Neural cell (in vitro differentiated cells): ENCODE measurements at regions not wholly inside any gene's neighbourhood (a gene's known extent, or its start where the extent isn't known, plus 50 kb on each side); places are given as distances from the start of the nearest gene placed in this dataset.

Experiments used
- H2AFZ ChIP-seq: fragments of 200-600, 300-800 bp; sonication (generic), shearing (Covaris generic); 2 replicates; pipeline ENCODE4 v1.6.0; 2014; ENCODE audit warnings: low read depth, mild to moderate bottlenecking, antibody characterized with exemption, low read length, moderate library complexity
- H3F3A ChIP-seq: fragments of 200-600 bp; shearing (Covaris generic); 2 replicates; pipeline ENCODE4 v1.6.1; 2016; ENCODE audit warnings: mild to moderate bottlenecking, moderate library complexity, mixed read lengths, antibody characterized with exemption, low read length; ENCODE audit not compliant: insufficient read depth, poor library complexity, severe bottlenecking
- H3K27ac ChIP-seq: fragments of 200-600, 300-800 bp; sonication (generic), shearing (Covaris generic); 2 replicates; pipeline ENCODE4 v1.5.1; 2014; ENCODE audit warnings: mild to moderate bottlenecking, low read length, moderate library complexity
- H3K27me3 ChIP-seq: fragments of 300-800, 200-600 bp; sonication (generic), shearing (Covaris generic); 2 replicates; pipeline ENCODE4 v1.6.0; 2014; ENCODE audit warnings: mild to moderate bottlenecking, low read depth, low read length, moderate library complexity; ENCODE audit not compliant: insufficient read depth
- H3K36me3 ChIP-seq: fragments of 300-800, 200-600 bp; sonication (generic), shearing (Covaris generic); 2 replicates; pipeline ENCODE4 v1.5.1; 2014; ENCODE audit warnings: mild to moderate bottlenecking, antibody characterized with exemption, low read length, moderate library complexity; ENCODE audit not compliant: insufficient read depth
- H3K4me2 ChIP-seq: fragments of 300-800, 200-600 bp; sonication (generic), shearing (Covaris generic); 2 replicates; pipeline ENCODE4 v1.6.0; 2014; ENCODE audit warnings: mild to moderate bottlenecking, low read length
- H3K4me3 ChIP-seq: fragments of 300-800, 200-600 bp; sonication (generic), shearing (Covaris generic); 2 replicates; pipeline ENCODE4 v1.5.1; 2014; ENCODE audit warnings: mild to moderate bottlenecking, low read length, moderate library complexity
- H3K79me2 ChIP-seq: fragments of 200-600 bp; shearing (Covaris generic); replicated peaks from 2 replicates; pipeline ENCODE4 v1.6.0; 2014; ENCODE audit warnings: mild to moderate bottlenecking, low read length, moderate library complexity; ENCODE audit not compliant: insufficient read depth
- H3K9ac ChIP-seq: fragments of 300-800, 200-600 bp; sonication (generic), shearing (Covaris generic); 2 replicates; pipeline ENCODE4 v1.6.1; 2016; ENCODE audit warnings: mild to moderate bottlenecking, low read length, mixed read lengths
- H3K9me2 ChIP-seq: fragments of 200-600 bp; shearing (Covaris generic); 2 replicates; pipeline ENCODE4 v1.6.1; 2016; ENCODE audit warnings: mild to moderate bottlenecking, low read length, mixed read lengths; ENCODE audit not compliant: insufficient read depth
- H3K9me3 ChIP-seq: fragments of 200-600, 300-800 bp; sonication (generic), shearing (Covaris generic); 2 replicates; pipeline ENCODE4 v1.6.1; 2016; ENCODE audit warnings: mild to moderate bottlenecking, mixed run types, low read length, moderate library complexity, mixed read lengths
- H4K20me1 ChIP-seq: fragments of 200-600 bp; shearing (Covaris generic); 2 replicates; pipeline ENCODE4 v1.6.1; 2016; ENCODE audit warnings: mild to moderate bottlenecking, mixed run types; ENCODE audit not compliant: insufficient read depth
- CTCF ChIP-seq: fragments of 450-650 bp; IDR thresholded peaks from 2 replicates; pipeline ENCODE4 v1.5.1; 2014; ENCODE audit warnings: antibody characterized with exemption, mild to moderate bottlenecking, moderate library complexity; ENCODE audit not compliant: poor library complexity, severe bottlenecking
- EP300 ChIP-seq: fragments of 450-650 bp; conservative IDR thresholded peaks from 2 replicates; pipeline ENCODE4 v1.6.1; 2014; ENCODE audit warnings: antibody characterized with exemption, mild to moderate bottlenecking, moderate library complexity; ENCODE audit not compliant: poor library complexity, severe bottlenecking
- EZH2 ChIP-seq: fragments of 200-600, 300-800 bp; shearing (Covaris generic), sonication (generic); IDR thresholded peaks from 2 replicates; pipeline ENCODE4 v1.6.1; 2014; ENCODE audit warnings: antibody characterized with exemption, low read length, borderline replicate concordance, mild to moderate bottlenecking; ENCODE audit not compliant: insufficient read depth, poor library complexity, severe bottlenecking
- MXI1 ChIP-seq: fragments of 450-650 bp; conservative IDR thresholded peaks from 2 replicates; pipeline ENCODE4 v1.6.1; 2014; ENCODE audit warnings: antibody characterized with exemption, mild to moderate bottlenecking; ENCODE audit not compliant: poor library complexity, severe bottlenecking
- POLR2AphosphoS5 ChIP-seq: IDR thresholded peaks from 2 replicates; pipeline ENCODE4 v1.6.1; 2012
- RAD21 ChIP-seq: fragments of 450-650 bp; conservative IDR thresholded peaks from 2 replicates; pipeline ENCODE4 v1.6.1; 2014; ENCODE audit warnings: antibody characterized with exemption, mild to moderate bottlenecking, moderate library complexity
- REST ChIP-seq: IDR thresholded peaks from 2 replicates; pipeline ENCODE4 v1.6.1; 2012; ENCODE audit warnings: borderline replicate concordance
- SMC3 ChIP-seq: fragments of 450-650 bp; conservative IDR thresholded peaks from 2 replicates; pipeline ENCODE4 v1.6.1; 2014; ENCODE audit warnings: antibody characterized with exemption, mild to moderate bottlenecking, moderate library complexity; ENCODE audit not compliant: poor library complexity

GRCh38 chr18:44079606-44080005 is 601.1 kb upstream of the SETBP1 start:
- TF ChIP-seq CTCF (no peak), POLR2AphosphoS5 (no peak), SMC3 (no peak), MXI1 (no peak)
- Histone ChIP-seq H3F3A (no peaks in the 10 kb centered on the region), H3K4me2 (no peak overlapping the region)

GRCh38 chr18:44080054-44080453 is 600.6 kb upstream of the SETBP1 start:
- no peak overlapping the region for H3K4me3 ChIP-seq
- H3K36me3 ChIP-seq = no peaks in the 10 kb centered on the region
- TF ChIP-seq CTCF (no peak), MXI1 (no peak), POLR2AphosphoS5 (no peak), RAD21 (no peak), EP300 (no peak), EZH2 (no peak), SMC3 (no peak), REST (no peak)

More at GRCh38 chr18:44079606-44080005, 601.1 kb upstream of the SETBP1 start:
- H3K4me3 ChIP-seq = no peak overlapping the region
- H3K9me3 ChIP-seq = no peaks in the 10 kb centered on the region
- no peaks in the 10 kb centered on the region for H4K20me1 ChIP-seq
- H3K27me3 ChIP-seq = no peaks in the 10 kb centered on the region
- H3K36me3 ChIP-seq = no peaks in the 10 kb centered on the region
- H3K9me2 ChIP-seq = no peaks in the 10 kb centered on the region
- H3K27ac ChIP-seq = no peak overlapping the region
- H2AFZ ChIP-seq = no peak overlapping the region
- no peaks in the 10 kb centered on the region for H3K79me2 ChIP-seq
- no peak overlapping the region for H3K9ac ChIP-seq

More at GRCh38 chr18:44080054-44080453, 600.6 kb upstream of the SETBP1 start:
- no peak overlapping the region for H3K27ac ChIP-seq
- H3F3A ChIP-seq = no peaks in the 10 kb centered on the region
- no peak overlapping the region for H3K9ac ChIP-seq
- no peaks in the 10 kb centered on the region for H4K20me1 ChIP-seq
- no peaks in the 10 kb centered on the region for H3K79me2 ChIP-seq
- H3K9me3 ChIP-seq = no peaks in the 10 kb centered on the region
- no peaks in the 10 kb centered on the region for H3K27me3 ChIP-seq
- no peaks in the 10 kb centered on the region for H3K9me2 ChIP-seq
- H3K4me2 ChIP-seq = no peak overlapping the region
- no peak overlapping the region for H2AFZ ChIP-seq
